ENCODE measurements at regions not wholly inside any gene's neighbourhood (a gene's known extent, or its start where the extent isn't known, plus 50 kb on each side); places are given as distances from the start of the nearest gene placed in this dataset.

DNA sequence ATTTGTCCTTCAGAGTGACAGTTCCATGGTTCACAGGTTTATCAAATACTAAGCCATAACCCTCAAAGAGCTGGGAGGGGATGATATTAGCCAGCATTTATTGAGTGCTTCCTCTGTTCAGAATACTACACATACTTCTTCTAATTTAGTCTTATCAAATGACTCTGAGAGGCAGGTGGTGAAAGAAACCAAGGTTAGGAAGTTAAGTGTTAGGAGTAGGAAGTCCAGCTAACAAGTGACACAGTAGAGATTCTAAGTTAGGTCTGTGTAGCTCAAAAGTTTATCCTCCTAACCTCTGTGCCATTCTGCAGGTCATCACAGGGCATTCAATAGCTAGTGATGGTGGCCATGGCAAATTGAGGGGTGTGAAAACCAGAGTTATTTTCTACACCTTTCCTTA, 198.3 kb upstream of the MID1 start:
- no peak overlapping the region for H3K27ac ChIP-seq
- TF ChIP-seq, protein P1, sequence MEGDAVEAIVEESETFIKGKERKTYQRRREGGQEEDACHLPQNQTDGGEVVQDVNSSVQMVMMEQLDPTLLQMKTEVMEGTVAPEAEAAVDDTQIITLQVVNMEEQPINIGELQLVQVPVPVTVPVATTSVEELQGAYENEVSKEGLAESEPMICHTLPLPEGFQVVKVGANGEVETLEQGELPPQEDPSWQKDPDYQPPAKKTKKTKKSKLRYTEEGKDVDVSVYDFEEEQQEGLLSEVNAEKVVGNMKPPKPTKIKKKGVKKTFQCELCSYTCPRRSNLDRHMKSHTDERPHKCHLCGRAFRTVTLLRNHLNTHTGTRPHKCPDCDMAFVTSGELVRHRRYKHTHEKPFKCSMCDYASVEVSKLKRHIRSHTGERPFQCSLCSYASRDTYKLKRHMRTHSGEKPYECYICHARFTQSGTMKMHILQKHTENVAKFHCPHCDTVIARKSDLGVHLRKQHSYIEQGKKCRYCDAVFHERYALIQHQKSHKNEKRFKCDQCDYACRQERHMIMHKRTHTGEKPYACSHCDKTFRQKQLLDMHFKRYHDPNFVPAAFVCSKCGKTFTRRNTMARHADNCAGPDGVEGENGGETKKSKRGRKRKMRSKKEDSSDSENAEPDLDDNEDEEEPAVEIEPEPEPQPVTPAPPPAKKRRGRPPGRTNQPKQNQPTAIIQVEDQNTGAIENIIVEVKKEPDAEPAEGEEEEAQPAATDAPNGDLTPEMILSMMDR (conservative IDR thresholded peaks at IDR 0.05): no peak

DNA sequence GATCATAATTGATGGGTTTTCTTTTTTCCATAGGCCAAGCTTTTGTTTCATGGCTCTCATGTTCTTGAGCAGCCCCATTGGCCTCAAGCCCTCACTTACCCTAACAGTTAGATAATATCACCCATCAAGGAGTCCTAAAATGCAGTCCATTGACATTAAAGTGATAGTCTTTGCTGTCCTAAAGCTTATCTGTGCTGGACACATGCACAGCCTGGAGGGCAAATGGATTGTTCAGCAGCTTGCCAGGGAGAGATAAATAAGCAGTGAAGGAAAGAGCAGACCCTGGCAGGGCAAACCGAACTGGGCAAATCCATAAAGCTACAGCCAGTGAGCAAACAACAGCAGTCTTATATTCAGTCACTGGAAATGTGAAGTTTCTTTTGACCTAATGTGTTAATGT, 199.6 kb upstream of the MID1 start:
- H3K27ac ChIP-seq: 0 out of 2 replicates have a peak overlapping the region, but pooled peaks have one; percentile 26
- TF ChIP-seq, protein P1 (conservative IDR thresholded peaks at IDR 0.05): no peak

DNA sequence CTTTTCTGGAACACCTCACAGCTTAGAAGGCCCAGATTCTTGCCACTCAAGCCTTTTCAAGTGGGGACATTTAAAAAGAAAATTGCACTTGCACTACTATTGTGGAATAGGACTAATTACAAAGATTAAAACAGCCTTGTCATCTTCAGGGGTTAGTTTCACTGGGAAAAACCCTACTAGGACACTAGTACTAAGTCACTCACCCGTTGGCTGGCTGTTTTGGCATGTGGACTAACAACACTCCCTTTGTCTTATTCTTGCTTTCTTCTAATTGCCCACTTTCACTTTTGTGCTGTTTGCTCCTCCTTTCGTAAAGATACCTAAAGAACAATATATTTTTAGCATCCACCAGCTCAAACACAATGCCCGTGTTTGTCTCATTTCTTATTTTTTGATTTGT, 200.9 kb upstream of the MID1 start:
- TF ChIP-seq, protein P1 (conservative IDR thresholded peaks at IDR 0.05): no peak
- H3K27ac ChIP-seq: peak overlapping the region; percentile 26; the same call in 1 of the 2 replicates

DNA sequence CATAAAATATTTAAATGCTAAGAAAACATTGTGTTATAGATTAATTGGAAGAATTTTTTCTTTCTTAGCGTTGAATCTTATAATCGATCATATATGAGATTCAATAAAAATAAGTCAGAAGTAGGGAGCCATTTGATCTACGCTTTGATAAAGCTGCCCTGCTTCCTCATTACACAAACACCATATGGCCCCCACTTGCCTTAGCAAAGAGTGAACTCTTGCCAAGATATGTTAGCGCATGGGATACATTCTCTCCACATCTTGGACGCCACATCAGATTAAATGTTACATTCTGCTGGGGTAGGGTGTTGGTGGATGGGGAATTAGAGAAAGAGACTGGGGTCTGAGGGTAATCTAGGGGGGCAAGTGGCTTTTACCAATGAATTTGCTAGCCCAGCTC, 207.7 kb upstream of the MID1 start:
- TF ChIP-seq, protein P1 (conservative IDR thresholded peaks at IDR 0.05): no peak

DNA sequence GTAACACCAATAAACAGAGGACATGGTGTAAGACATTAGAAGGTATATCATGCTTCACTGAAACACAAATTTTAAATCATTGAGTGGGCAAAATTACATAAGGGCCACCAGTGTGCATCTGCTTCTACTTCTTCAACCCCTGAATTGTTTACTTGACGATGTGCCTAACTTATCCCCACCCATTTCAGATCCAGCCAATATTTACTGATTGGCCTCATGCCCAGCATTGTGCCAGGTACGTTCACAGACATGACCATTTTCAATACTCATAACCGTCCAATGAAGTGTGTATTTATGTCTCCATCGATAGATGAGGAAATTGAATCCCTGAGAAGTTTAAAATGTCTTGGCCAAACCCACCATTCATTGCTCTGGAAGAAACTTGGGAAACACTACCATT, 208.3 kb upstream of the MID1 start:
- peak overlapping the region; percentile 82 for H3K27ac ChIP-seq
- TF ChIP-seq, protein P1 (conservative IDR thresholded peaks at IDR 0.05): no peak

More for the DNA sequence above, 207.7 kb upstream of the MID1 start:
- peak overlapping the region; percentile 82; the same call in 1 of the 2 replicates for H3K27ac ChIP-seq

DNA sequence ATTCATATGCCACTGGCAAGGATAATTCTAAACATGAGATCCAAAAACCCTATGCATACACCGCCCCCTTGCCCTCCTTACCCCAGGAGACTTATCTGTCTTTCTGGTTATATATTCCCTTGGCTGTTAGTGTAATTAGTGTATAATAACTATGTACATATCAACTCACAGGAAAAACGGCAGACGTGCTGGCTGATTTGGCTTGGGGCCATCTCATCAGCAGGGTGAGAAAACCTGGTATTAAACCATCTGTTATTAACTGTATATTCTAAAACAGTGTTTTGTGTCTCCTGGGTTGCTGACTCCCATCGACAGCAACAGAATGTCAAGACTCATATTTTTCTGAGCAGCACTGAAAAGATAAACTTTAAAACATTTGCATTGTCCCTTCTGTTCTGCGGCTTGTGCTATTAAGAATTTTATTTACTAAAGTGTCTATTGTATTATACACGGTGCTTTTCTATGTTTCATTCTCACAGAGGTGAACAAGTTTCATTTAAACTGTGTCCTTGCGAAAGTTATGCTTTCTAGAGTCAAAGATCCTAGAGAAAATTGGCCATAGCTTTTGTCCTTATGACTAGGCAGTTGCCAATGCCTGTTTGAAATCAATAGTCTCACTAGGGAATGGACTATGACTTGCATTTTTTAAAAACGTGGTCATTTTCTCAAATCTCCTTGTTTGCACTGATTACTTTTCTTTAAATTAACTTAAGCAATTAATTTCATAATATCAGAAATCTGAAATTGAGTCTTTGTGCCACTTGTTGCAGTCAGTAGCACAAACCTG, 211.5 kb upstream of the MID1 start:
- H3K27ac ChIP-seq: peak overlapping the region; percentile 82
- TF ChIP-seq, protein P1 (conservative IDR thresholded peaks at IDR 0.05): no peak

DNA sequence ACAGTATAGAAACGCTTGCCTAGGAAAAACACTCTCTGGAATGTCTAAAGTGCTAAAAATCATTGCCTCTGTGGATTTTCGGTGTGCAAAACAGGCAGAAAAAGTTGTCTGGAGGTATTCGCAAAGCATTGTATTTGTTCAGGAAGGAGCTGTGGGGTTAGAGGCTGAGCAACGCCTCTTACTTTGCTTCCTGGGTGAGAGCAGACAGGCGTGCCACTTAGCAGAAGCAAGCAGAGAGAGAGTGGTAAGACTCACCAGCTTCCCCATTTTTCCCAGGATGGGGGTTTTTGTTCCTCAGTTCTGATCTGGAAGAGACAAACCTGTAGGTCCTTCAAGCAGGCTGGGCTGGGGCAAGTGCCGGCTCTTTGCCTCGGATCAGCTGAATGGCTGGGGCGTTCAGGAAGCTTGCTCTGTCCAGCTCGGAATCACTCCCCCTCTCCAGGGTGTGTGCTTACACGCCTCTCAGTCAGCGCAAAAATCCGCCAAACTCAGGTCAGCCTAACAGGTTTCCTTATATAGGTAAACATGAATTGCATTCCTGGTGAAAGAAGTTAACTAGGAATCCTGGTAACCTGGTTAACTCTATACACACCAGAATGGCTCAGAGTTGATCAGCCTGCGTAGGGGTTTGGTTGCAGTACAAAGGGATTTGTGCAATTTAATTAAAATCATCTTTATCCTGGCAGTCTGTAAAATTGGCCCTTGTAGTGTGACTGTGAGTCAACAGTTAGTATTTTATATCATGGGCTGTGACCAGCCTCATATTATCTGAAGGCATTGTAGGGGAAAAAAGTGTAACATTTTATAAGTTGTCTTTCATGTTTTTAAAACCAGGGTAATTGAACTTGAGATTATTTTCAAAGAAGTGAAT, 213.1 kb upstream of the MID1 start:
- H3K27ac ChIP-seq: peak overlapping the region; percentile 82
- TF ChIP-seq, protein P1 (conservative IDR thresholded peaks at IDR 0.05): no peak
